ENCODE measurements at regions not wholly inside any gene's neighbourhood (a gene's known extent, or its start where the extent isn't known, plus 50 kb on each side); places are given as distances from the start of the nearest gene placed in this dataset.

- no peak for TF ChIP-seq CTCF (IDR thresholded peaks at IDR 0.05)
Measured at GRCh38 chr5:147081311-147081764, 153.5 kb upstream of the STK32A start.

- no peak for TF ChIP-seq CTCF (IDR thresholded peaks at IDR 0.05)
Measured at GRCh38 chr5:147084702-147085101, 150.1 kb upstream of the STK32A start.

GRCh38 chr5:147085409-147085808 lies 149.4 kb upstream of the STK32A start:
- TF ChIP-seq CTCF (IDR thresholded peaks at IDR 0.05) = no peak

- TF ChIP-seq CTCF (IDR thresholded peaks at IDR 0.05) = no peak
Measured at GRCh38 chr5:147092044-147092443, 142.8 kb upstream of the STK32A start.

- no peak for TF ChIP-seq CTCF (IDR thresholded peaks at IDR 0.05)
Measured at GRCh38 chr5:147093138-147093537, 141.7 kb upstream of the STK32A start.

- no peak for TF ChIP-seq CTCF (IDR thresholded peaks at IDR 0.05)
Measured at GRCh38 chr5:147095740-147096139, 139.1 kb upstream of the STK32A start.

GRCh38 chr5:147098233-147098790 lies 136.5 kb upstream of the STK32A start:
- TF ChIP-seq CTCF (IDR thresholded peaks at IDR 0.05) = peak; percentile 66

Measured in LNCAP (cell line).